Inflammatory macrophage (primary cell): ENCODE measurements at regions not wholly inside any gene's neighbourhood (a gene's known extent, or its start where the extent isn't known, plus 50 kb on each side); places are given as distances from the start of the nearest gene placed in this dataset.
"Not testable (repeated sequence)": the region's sequence is repeated elsewhere in the genome, so short reads cannot be mapped to it uniquely, and the experiment has no call there.

Source experiments
- DNase-seq, 2 donors: peaks; one replicate each; pipeline ENCODE4 v3.0.0-alpha.2; 2020 to 2022

DNA sequence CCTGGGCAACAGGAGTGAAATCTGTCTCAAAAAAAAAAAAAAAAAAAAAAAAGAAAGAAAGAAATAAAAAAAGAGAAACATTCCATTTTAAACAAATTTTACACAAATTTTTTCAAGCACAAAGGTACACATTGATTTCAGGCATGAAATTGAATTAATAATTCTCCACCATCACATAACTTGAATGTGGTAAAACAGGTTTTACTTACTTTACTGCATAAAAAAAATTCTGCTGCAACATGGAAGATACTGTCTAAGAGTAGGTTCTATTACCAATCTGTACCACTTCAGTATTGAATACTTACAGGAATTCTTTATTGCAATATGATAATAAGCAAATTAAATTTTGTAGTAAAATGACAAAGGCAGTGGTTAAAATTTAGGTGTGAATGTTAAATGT lies 271.6 kb upstream of the ARSJ start:
- no peak for DNase-seq

DNA sequence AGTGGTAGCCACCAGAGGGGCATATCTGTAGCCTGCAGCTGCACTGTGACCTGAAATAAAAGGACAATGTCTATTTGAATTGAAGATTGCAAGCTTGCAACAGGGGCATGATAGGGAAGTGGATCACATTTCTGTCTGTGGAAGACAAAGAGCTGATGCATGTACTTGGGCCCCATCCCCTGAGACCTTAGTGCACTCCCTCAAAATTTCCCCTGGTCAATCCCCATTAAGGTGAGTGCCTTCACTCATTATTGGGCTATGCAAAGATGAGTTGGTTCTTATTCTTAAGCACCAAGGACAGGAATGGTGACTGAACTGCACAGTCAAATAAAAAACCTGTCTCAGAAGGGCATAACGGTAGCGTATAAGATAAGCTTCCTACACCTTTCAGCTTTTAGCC lies 273.1 kb upstream of the ARSJ start:
- no peak for DNase-seq

DNA sequence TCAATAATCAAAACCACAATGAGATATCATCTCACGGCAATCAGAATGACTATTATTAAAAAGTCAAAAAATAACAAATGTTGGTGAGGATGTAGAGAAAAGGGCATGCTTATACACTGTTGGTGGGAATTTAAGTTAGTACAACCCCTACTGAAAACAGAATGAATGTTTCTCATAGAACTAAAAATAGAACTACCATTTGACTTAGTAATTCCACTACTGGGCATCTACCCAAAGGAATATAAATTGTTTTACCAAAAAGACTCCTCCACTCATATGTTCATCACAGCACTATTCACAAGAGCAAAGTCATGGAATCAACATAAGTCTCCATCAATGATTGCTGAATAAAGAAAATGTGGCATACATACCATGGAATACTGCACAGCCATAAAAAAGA lies 278.1 kb upstream of the ARSJ start:
- DNase-seq: no peak

DNA sequence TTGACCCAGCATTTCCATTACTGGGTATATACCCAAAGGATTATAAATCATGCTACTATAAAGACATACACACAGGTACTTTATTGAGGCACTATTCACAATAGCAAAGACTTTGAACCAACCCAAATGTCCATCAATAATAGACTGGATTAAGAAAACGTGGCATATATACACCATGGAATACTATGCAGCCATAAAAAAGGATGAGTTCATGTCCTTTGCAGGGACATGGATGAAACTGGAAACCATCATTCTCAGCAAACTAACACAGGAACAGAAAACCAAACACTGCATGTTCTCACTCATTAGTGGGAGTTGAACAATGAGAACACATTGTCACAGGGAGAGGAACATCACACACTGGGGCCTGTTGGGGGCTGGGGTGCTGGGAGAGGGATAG lies 283.0 kb upstream of the ARSJ start:
- not testable (repeated sequence) for DNase-seq

DNA sequence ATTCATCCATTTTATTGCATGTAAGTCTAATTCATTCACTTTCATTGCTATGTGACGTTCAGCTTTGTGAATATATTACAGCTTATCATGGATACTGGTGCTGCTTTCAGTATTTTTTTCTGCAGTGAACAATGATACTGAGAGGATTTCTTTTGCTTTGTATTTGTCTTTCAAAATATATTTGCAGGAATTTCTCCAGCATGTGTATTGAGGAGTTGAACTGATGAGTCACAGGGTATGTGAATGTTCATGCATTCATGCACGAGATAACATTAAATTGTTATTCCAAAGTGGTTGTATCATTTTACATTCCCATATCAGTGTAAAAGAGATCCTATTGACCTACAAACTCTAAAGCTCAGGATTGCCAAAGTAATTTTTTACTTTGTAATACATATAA lies 283.8 kb upstream of the ARSJ start:
- no peak for DNase-seq

DNA sequence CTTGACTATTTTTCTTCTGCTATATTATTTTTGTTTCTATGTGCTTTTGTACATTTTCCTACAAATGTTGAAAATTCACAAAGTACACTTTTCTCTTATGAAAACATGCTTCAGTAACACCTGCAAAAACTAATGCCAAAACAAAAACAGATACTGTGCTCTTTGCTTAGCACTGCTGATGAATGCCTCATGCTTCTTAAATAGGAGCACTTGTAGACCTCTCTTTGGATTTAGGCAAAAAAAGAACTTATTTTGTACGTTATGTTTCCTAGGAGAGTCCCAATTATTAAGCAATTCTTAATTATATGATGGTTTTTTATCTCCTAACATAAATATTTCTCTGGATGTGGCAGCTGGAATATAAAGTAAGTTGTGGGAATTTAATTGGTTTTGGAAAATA lies 285.0 kb upstream of the ARSJ start:
- no peak for DNase-seq

DNA sequence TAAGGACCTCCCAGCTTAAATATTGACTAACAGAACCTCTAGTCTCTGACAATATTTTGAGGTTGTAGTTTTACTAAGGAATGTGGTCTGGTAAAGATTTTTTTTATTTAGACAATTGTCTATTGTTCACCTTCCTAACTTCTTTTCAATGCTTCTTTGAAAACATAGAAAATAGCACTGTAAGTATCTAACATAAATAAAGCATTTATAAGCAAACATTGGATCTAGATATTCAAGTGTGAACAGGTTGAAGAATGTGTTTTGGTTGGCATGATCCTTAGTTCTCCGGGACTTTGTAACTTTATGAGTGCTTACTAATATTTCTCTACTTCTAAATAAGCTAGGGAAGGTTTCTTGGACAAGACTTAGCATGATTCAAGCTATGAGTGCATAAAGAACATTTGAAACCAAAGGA lies 285.4 kb upstream of the ARSJ start:
- no peak for DNase-seq

DNA sequence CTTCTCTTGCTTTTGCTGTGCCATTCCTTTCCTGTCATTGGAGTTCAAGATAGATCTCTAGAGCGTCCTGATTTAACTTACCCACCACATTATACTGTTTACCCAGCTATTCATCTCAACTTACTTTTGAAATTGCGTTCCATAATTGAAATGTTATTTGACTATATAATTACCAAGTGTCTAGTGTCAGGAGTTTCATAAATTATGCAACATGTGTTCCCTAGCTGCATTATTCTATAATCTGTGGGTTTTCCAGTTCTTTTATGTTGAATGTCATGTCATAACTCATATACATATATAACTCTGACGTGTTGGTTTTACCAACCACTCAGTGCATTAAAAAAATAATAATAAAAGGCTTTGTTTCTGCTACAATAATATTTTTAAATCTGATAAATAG lies 285.9 kb upstream of the ARSJ start:
- no peak for DNase-seq

DNA sequence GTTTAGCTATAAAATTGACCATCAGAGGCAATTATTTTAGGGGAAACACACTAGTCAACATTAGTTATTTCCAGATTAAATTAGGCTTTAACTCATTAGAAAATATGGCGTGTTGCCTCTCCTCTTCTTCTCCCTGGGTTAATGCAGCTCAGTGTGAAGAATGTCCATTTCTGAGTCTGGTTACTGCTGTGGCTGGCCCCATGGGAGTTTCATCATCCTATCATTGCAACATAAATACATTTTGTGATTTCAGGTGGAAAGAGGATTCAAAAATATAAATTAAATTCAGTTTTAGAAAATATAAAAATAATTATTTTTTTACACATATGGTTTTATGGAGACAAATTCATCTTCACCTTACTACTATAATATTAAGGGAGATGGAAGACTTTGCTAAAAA lies 288.5 kb upstream of the ARSJ start:
- no peak for DNase-seq

DNA sequence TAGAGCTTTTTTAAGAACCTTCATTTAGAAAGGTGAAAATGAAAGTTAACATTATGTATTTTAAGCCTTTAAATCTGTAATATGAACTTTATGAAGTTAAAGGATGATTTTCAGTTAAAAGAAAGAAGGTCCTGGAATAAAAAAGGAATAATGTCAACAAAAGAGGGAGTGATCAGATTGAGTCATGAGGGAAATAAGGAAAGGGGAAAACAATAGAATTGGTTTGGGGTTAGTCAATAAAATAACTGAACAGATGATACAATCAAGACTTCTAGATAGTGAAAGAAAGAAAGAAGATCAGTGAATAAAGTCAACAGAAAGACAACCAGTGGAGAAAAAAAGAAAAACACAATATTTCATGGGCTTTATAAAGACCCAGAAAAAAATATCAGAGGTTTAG lies 291.6 kb upstream of the ARSJ start:
- DNase-seq: no peak

DNA sequence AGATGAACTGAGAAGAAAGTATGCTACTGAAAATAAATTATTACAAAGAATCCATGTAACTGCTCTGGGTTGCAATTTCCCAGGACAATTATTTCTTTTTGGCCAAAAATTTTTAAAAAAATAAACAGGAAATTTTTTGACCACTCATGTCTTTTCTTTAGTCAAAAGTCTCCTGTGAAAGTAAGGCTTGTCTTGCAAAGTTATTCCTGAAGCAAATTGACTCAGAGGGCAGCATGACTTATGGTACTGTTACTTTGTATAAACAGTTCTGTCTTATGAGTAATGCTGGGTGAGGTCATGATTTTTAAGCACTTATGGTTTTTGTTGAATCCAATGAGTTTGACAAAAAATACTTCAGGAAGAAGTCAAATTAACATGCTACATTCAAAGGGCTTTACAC lies 292.8 kb upstream of the ARSJ start:
- DNase-seq: peak in 1 of 2 donors; percentile 2

DNA sequence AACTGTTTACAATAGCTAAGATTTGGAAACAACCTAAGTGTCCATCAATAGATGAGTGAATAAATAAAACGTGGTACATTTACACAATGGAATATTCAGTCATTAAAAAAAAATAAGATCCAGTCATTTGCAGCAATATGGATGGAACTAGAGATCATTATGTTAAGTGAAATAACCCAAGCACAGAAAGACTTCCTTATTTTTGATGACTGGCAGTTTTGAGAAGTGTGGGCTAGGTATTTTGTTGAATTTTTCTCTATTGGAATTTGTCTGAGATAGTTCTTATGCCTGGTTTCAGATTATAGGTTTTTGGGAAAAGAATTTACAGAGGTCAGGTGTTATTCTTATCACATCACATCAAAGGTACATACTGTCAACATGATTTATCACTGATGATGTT lies 293.8 kb upstream of the ARSJ start:
- DNase-seq: no peak

DNA sequence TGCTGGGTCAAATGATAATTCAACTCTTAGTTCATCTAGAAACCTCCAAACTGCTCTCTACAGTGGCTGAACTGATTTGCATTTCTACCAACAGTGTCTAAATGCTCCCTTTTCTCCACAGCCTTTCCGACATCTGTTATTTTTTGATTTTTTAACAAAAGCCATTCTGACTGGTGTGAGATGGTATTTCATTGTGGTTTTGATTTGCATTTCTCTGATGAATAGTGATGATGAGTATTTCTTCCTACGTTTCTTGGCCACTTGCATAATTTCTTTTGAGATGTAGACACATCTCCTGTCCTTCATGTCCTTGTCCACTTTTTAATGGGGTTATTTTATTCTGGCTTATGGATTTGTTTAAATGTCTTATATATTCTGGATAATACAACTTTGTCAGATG lies 298.2 kb upstream of the ARSJ start:
- no peak for DNase-seq

DNA sequence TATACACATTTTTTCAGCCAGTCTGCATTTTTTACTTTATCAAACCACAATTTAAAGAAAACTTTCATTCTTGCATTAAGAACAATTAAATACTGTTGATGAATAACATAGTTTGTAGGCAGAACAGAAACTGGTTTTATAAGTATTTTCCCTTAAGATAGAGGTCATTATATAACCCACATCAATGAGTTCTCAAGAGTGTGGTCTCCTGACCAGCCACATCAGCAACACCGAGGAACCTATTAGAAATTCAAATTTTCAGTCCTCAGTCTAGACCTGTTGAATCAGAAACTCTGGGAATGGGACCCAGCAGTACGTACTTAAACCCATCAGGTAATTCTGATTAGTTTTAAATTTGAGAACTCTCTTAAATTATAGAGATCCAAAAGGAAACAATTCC lies 299.6 kb upstream of the ARSJ start:
- no peak for DNase-seq

DNA sequence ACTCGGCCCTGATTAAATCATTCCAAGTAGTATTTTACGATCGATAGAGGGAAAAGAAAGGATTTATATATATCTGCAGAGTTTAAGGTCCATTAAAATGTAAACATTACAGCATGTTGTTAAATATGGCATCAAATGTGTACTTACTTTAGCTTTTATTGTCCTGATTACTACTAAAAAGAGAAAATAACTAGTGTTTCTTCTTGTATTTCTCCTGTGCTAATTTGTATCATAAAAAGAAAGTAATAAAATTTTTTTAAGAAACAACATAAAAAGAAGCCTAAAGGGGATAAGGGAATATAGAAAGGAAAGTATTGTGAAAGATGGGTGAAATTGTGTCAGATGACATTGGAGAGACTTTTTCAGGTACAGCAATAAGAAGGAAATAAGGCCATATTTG lies 300.3 kb upstream of the ARSJ start:
- no peak for DNase-seq

DNA sequence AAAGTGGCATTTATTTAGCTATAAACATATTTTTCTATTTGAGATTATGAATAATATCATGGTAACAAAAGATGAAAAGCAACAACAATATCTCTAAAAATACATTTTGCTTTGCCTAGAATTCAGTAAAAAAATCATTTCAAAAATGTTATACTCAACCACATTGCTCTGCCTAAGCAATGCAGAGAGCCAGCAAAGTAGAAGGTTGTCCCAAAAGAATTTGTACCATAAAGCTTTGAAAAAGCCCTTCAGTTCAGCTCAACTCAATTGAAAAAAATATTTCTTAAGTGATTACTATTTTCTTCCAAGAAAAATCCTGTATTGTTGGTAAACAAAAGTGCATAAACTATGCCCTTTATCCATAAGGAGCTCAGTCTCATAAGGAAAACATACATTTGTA lies 301.2 kb upstream of the ARSJ start:
- no peak for DNase-seq

DNA sequence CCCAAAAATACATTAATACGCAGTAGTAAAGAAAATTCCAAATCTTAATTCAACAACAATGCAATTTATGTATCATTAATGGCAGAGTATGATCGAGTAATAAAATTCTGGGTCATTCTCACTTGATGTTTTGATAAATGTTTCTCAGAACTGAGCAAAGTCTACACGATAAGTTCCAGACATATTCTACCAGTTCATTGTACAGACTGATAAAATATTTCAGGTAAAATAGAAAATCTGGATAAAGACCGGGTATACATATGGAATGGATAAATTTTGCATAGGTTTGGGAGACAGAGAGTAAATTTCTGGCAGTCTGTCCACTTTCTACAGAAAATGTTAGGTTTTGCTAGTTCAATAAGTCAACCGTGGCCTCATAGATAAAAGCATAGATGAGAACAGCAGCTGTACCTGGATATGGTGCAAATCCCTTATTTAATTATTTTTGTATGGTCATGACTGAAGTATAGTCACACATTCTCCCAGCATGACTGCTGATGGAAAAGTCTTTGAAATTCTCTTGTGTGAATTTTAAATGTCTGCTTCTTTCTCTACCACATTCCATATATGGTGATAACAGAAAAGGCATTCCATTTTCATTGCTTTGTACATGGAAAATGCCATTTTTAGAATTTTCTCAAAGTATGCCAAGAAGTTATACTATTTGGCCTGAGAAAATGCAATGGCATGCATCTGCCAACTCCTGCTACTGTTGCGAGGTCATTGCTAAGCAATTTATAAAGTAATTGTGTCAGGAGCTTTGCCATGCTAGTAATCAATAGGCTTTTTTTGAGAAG lies 301.9 kb upstream of the ARSJ start:
- no peak for DNase-seq

DNA sequence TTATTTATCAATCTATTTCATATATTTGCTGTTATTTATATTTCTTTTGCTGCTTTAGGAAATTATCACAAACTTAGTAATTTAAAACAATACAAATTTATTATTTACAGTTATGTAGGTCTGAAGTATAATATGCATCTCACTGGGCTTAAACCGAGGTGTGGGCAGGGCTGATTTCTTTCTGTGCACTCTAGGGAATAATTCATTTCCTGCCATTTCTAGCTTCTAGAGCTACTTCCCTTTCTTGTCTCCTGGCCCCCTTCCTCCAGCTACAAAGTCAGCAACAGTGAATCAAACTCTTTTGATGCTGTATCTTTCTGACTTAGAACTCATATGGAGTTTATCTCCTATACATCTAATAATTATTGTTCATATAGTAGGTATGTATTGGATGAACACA lies 303.5 kb upstream of the ARSJ start:
- no peak for DNase-seq

DNA sequence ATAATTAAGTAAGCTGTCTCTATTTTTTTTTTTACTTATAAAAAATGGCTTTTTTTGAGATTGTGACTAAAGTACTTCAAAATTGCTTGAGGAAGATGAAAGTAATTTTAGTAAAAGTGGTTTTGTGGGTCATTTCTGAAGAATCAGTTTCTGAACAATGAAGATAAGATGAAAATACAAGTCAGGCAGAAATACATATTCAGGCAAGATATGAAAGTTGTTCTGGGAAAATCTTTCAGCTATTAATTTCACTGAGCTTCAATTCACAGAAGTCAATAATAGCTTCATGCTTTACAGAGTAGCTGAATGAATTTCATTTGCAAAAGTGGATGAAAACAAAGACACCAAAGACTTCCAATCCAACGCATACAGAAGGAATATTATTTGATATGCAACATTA lies 305.2 kb upstream of the ARSJ start:
- DNase-seq: no peak

DNA sequence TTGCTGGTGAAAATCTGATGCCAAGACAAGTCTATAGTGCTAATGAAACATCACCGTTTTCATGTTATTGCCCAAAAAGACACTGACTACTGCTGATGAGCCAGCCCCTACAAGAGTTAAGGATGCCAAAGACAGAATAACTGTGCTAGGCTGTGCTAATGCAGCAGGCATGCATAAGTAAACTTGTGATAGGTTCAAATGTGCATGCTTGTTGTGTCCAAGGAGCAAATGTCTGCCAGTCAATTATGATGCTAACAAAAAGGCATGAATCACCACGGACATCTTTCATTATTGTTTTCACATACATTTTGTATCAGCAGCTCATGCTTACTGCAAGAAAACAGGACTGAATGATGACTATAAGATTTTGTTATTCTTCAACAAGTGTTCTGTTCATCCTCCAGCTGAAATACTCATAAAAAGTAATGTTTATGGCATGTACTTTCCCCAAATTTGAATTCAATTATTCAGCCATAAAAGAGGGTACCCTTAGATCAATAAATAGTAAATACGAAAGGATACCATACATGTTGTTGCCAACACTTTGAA lies 306.9 kb upstream of the ARSJ start:
- DNase-seq: no peak

DNA sequence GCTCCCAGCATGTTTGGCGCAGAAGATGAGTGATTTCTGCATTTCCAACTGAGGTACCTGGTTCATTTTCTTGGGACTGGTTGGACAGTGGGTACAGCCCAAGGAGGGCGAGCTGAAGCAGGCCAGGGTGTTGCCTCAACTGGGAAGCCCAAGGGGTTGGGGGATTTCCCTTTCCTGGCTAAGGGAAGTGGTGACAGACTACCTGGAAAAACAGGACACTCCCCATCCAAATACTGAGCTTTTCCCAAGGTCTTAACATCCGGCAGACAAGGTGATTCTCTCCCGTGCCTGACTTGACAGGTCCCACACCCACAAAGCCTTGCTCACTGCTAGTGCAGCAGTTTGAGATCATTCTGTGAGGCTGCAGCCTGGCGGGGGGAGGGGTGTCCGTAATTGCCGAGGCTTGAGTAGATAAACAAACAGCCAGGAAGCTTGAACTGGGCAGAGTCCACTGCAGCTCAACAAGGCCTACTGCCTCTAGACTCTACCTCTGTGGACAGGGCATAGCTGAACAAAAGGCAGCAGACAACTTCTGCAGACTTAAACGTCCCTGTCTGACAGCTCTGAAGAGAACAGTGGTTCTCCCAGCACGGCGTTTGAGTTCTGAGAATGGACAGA lies 307.7 kb upstream of the ARSJ start:
- no peak for DNase-seq

DNA sequence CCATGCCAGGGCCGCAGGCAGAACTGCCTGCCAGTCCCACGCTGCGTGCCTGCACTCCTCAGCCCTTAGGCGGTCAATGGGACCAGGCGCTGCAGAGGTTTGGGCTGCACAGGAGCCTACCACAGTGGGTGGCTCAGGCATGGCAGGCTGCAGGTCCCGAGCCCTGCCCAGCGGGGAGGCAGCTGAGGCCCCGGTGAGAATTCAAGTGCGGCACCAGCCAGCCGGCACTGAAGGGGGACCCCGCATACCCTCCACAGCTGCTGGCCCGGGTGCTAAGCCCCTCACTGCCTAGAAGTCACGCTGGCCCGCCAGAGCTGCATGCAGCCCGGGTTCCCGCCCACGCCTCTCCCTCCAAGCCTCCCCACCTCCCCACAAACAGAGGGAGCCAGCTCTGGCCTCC lies 302.5 kb upstream of the UGT8 start:
- DNase-seq: no peak

DNA sequence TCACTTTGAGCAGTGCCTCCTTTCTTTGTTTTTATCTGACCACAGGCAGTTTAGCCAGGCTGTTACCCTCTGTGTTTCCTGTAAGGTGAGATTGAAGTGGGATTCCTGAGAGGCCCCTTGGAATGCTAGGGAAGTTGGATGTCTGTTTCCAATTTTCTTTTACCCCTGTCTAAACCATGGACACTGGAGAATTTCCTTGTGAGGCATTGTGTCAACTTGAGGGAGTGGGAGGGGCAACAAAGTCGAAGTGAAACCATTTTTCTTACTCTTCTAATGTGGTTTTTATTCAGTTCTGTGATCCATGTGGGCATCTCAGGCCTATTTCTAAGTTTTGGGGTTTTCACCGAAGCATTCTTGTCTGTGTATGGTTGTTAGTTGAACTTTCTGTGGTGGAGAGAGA lies 296.1 kb upstream of the UGT8 start:
- no peak for DNase-seq

DNA sequence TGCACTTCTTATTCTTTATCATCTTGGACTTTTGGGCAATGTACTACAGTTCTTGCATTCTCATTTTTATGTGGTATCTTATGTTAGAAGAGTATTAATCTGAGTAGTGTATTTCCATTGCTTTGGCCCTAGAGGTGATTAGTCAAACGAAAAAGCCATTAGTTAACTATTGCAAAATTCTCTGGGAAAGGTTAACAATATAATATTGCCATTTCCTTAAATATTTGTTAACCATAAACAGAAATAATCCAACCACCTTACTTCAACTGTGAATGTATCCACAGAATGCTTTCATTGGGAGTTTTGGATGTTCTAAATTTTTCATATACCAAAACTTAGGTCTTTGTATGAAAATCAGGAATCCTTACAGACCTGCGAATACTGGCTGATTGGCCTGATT lies 294.6 kb upstream of the UGT8 start:
- DNase-seq: no peak

DNA sequence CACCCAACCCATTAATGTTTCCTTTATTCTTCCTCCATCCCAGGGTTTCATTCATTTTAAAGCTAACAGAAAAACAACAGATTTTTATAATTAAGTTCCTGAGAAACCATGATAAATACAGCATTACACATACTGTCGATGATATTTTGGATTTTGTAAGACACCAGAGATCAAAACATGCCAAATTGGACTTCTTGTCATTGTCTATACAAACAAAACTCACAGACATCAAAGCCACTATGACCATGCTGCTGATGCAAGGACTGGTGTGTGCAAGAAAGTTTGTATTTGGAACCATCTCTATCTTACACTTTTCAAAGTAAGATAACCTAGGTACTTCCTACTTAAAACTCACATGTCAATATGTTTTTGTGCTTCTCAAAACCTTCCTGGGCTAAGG lies 294.0 kb upstream of the UGT8 start:
- DNase-seq: no peak
